Natural killer cell (primary cell): ENCODE measurements at regions not wholly inside any gene's neighbourhood (a gene's known extent, or its start where the extent isn't known, plus 50 kb on each side); places are given as distances from the start of the nearest gene placed in this dataset.

Experiments used
- ATAC-seq, 3 donors: fragments of 150-1000 bp in 2 of 3; fragments of 200-7000 bp in 1 of 3; cut with Tn5 transposase; 1 replicate in 1 of 3; 2 replicates in 2 of 3; pipeline ENCODE4 v1.10.0; 2021; ENCODE audit warnings: mild to moderate bottlenecking in 2 of 3, moderate library complexity in 2 of 3
- DNase-seq, 2 donors: peaks; one replicate each; pipeline versions ENCODE4 v3.0.0 to v3.0.0-alpha.2; 2013 to 2021; ENCODE audit warnings: mixed read lengths in 1 of 2
- H3K27ac ChIP-seq: one replicate; pipeline ENCODE4 v1.5.1; 2013; ENCODE audit warnings: mild to moderate bottlenecking, low read length
- H3K27me3 ChIP-seq: one replicate; pipeline ENCODE4 v1.6.1; 2013; ENCODE audit warnings: low read length; ENCODE audit not compliant: control insufficient read depth, insufficient read depth
- H3K36me3 ChIP-seq: one replicate; pipeline ENCODE4 v1.6.1; 2013; ENCODE audit warnings: low read length; ENCODE audit not compliant: control insufficient read depth, insufficient read depth
- H3K4me1 ChIP-seq: one replicate; pipeline ENCODE4 v1.6.1; 2013; ENCODE audit warnings: low read length; ENCODE audit not compliant: control insufficient read depth, insufficient read depth
- H3K4me3 ChIP-seq: one replicate; pipeline ENCODE4 v1.5.1; 2013; ENCODE audit warnings: low read length
- H3K9me3 ChIP-seq: one replicate; pipeline ENCODE4 v1.6.1; 2013; ENCODE audit warnings: low read length; ENCODE audit not compliant: control insufficient read depth, insufficient read depth
- H3K27ac Mint-ChIP-seq, 2 donors: one replicate each; pipeline ENCODE4 v1.8.0; 2022; ENCODE audit warnings: mild to moderate bottlenecking in 2 of 2, mixed read lengths in 2 of 2, moderate library complexity in 1 of 2
- H3K27me3 Mint-ChIP-seq, 2 donors: one replicate each; pipeline ENCODE4 v1.8.0; 2022; ENCODE audit warnings: low read depth in 2 of 2, mixed read lengths in 2 of 2
- H3K36me3 Mint-ChIP-seq: one replicate; pipeline ENCODE4 v1.8.0; 2022; ENCODE audit warnings: mixed read lengths
- H3K4me1 Mint-ChIP-seq, 2 donors: one replicate each; pipeline ENCODE4 v1.8.0; 2022; ENCODE audit warnings: mixed read lengths in 2 of 2
- H3K4me3 Mint-ChIP-seq: one replicate; pipeline ENCODE4 v1.8.0; 2022; ENCODE audit warnings: mild to moderate bottlenecking, moderate library complexity, mixed read lengths
- H3K9me3 Mint-ChIP-seq, 2 donors: one replicate each; pipeline ENCODE4 v1.8.0; 2022; ENCODE audit warnings: mixed read lengths in 2 of 2
- WGBS: methylation state at CpG from one replicate; pipeline ENCODE4 v1.1.7; 2013; ENCODE audit warnings: missing lambda C conversion rate; ENCODE audit not compliant: insufficient coverage; 5-methylcytosine and 5-hydroxymethylcytosine counted together
- intact Hi-C: fragments of 100-400 bp; cut with micrococcal nuclease; formaldehyde crosslinking; loops from one replicate; pipeline ENCODE4 v1.14.2; 2022
- TF ChIP-seq, protein P1 (sequence below): fragments of 200-600 bp; IDR thresholded peaks from one replicate; pipeline ENCODE4 v1.8.0; 2022; ENCODE audit warnings: antibody characterized with exemption

DNA sequence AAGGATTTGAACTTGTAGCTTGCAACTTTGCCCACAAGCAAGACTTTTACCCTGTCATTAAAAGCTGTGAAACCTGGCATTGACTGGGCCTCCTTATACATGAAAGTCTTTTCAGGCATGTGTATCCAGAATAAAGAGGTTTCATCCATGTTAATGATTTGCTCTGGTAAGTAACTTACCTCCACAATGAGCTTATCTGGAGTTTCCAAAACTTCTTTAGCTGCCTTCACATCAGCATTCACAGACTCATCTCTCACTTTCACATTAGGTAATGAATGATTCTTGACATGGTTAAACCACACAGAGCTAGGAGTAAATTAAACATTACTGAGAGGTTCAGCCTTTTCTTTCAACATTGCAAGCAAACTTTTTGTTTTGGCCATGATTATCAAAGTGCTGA, 234.4 kb upstream of the CLEC14A start:
- Mint-ChIP-seq H3K27me3 (no peaks in the 10 kb centered on the region), H3K9me3 (peaks cover 9 to 11% of the 10 kb centered on the region in 2 donors), H3K4me3 (no peak overlapping the region), H3K27ac (no peak overlapping the region), H3K4me1 (no peaks in the 10 kb centered on the region), H3K36me3 (peaks cover 7% of the 10 kb centered on the region)
- TF ChIP-seq, protein P1, sequence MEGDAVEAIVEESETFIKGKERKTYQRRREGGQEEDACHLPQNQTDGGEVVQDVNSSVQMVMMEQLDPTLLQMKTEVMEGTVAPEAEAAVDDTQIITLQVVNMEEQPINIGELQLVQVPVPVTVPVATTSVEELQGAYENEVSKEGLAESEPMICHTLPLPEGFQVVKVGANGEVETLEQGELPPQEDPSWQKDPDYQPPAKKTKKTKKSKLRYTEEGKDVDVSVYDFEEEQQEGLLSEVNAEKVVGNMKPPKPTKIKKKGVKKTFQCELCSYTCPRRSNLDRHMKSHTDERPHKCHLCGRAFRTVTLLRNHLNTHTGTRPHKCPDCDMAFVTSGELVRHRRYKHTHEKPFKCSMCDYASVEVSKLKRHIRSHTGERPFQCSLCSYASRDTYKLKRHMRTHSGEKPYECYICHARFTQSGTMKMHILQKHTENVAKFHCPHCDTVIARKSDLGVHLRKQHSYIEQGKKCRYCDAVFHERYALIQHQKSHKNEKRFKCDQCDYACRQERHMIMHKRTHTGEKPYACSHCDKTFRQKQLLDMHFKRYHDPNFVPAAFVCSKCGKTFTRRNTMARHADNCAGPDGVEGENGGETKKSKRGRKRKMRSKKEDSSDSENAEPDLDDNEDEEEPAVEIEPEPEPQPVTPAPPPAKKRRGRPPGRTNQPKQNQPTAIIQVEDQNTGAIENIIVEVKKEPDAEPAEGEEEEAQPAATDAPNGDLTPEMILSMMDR: no peak
- no peaks in the 10 kb centered on the region for H3K36me3 ChIP-seq
- H3K27ac ChIP-seq: no peak overlapping the region
- H3K4me1 ChIP-seq: no peaks in the 10 kb centered on the region
- no peaks in the 10 kb centered on the region for H3K9me3 ChIP-seq
- no peaks in the 10 kb centered on the region for H3K27me3 ChIP-seq
- intact Hi-C loops: no loop called here
- no peak for DNase-seq
- ATAC-seq: no peak
- no peak overlapping the region for H3K4me3 ChIP-seq

DNA sequence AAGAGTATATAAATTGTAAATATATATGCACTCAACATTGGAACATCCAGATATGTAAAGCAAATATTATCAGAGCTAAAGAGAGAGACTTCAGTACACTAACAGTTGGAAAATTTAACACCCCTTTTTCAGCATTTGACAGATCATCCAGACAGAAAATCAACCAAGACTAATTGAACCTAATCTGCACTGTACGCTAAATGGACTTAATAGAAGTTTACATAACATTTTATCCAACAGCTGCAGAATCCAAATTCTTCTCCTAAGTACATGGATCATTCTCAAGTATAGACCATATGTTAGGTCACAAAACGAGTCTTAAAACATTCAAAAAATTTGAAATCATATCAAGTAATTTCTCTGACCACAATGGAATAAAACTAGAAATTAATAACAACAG, 229.1 kb upstream of the CLEC14A start:
- Histone ChIP-seq H3K27ac (no peak overlapping the region), H3K4me1 (no peaks in the 10 kb centered on the region), H3K27me3 (no peaks in the 10 kb centered on the region), H3K36me3 (no peaks in the 10 kb centered on the region), H3K9me3 (peaks cover 9% of the 10 kb centered on the region), H3K4me3 (no peak overlapping the region)
- 92% methylated on average over 1 of the region's 2 CpGs for WGBS
- DNase-seq: no peak
- Mint-ChIP-seq H3K27me3 (no peaks in the 10 kb centered on the region), H3K27ac (no peak overlapping the region), H3K4me1 (no peaks in the 10 kb centered on the region), H3K36me3 (peaks cover 7% of the 10 kb centered on the region), H3K4me3 (no peak overlapping the region), H3K9me3 (peaks cover 6 to 13% of the 10 kb centered on the region in 2 donors)
- ATAC-seq: no peak
- TF ChIP-seq, protein P1: no peak
- intact Hi-C loops: no loop called here

DNA sequence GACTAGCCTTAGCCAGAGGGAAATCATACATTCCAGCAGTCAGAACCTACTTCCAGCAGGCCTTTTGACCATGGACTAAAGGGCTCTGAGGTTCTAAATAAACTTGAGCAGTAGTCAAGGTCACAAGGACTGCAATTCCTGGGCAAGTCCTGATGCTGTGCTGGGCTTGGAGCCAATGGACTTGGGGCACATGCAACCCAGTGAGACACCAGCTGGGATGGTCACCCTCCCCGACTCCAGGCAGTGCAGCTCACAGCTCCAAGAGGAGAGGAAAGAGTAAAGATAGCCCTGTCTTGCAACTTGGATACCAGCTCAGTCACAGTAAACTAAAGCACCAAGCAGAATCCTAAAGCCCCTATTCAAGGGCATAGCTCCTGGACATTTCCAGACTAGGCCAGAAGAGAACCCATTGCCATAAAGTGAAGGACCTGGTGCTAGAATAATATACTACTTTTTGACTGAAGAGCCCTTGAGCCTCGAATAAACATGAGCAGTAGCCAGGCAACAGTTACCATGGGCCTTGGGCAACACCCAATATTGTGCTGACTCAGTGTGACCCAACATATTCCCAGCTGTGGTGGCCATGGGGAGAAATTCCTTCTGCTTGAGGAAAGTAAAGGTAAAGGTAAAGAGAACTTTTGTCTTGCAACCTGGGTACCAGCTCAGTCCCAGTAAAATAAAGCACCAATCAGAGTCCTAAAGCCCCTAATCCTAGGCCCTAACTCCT, 226.2 kb upstream of the CLEC14A start:
- no peaks in the 10 kb centered on the region for H3K27me3 ChIP-seq
- no peak for DNase-seq
- no peak overlapping the region for H3K27ac ChIP-seq
- H3K9me3 ChIP-seq: peaks cover 9% of the 10 kb centered on the region
- H3K4me1 ChIP-seq: no peaks in the 10 kb centered on the region
- ATAC-seq: no peak
- peaks cover 12% of the 10 kb centered on the region for H3K36me3 Mint-ChIP-seq
- H3K4me3 ChIP-seq: no peak overlapping the region
- intact Hi-C loops: no loop called here
- H3K4me1 Mint-ChIP-seq: no peaks in the 10 kb centered on the region
- H3K9me3 Mint-ChIP-seq: peaks cover 10 to 16% of the 10 kb centered on the region in 2 donors
- TF ChIP-seq, protein P1: no peak
- no peak overlapping the region for H3K27ac Mint-ChIP-seq
- no peak overlapping the region for H3K4me3 Mint-ChIP-seq
- H3K27me3 Mint-ChIP-seq: no peaks in the 10 kb centered on the region
- H3K36me3 ChIP-seq: no peaks in the 10 kb centered on the region
- 69% methylated on average over 2 of the region's 2 CpGs for WGBS

- Histone ChIP-seq H3K9me3 (no peaks in the 10 kb centered on the region), H3K4me1 (no peaks in the 10 kb centered on the region), H3K4me3 (no peak overlapping the region), H3K27ac (no peak overlapping the region), H3K27me3 (no peaks in the 10 kb centered on the region), H3K36me3 (no peaks in the 10 kb centered on the region)
- TF ChIP-seq, protein P1: no peak
- no peaks in the 10 kb centered on the region for H3K36me3 Mint-ChIP-seq
- WGBS: no CpG with 5 or more reads among the region's 2 CpGs
- H3K9me3 Mint-ChIP-seq: peaks cover 16 to 19% of the 10 kb centered on the region in 2 donors
- H3K4me1 Mint-ChIP-seq: no peaks in the 10 kb centered on the region
- DNase-seq: no peak
- ATAC-seq: no peak
- no peak overlapping the region for H3K4me3 Mint-ChIP-seq
- H3K27ac Mint-ChIP-seq: no peak overlapping the region
- intact Hi-C loops: no loop called here
- no peaks in the 10 kb centered on the region for H3K27me3 Mint-ChIP-seq
Observed at GRCh38 chr14:38469156-38469555, 213.3 kb upstream of the CLEC14A start.
